ENCODE measurements at regions not wholly inside any gene's neighbourhood (a gene's known extent, or its start where the extent isn't known, plus 50 kb on each side); places are given as distances from the start of the nearest gene placed in this dataset.

DNA sequence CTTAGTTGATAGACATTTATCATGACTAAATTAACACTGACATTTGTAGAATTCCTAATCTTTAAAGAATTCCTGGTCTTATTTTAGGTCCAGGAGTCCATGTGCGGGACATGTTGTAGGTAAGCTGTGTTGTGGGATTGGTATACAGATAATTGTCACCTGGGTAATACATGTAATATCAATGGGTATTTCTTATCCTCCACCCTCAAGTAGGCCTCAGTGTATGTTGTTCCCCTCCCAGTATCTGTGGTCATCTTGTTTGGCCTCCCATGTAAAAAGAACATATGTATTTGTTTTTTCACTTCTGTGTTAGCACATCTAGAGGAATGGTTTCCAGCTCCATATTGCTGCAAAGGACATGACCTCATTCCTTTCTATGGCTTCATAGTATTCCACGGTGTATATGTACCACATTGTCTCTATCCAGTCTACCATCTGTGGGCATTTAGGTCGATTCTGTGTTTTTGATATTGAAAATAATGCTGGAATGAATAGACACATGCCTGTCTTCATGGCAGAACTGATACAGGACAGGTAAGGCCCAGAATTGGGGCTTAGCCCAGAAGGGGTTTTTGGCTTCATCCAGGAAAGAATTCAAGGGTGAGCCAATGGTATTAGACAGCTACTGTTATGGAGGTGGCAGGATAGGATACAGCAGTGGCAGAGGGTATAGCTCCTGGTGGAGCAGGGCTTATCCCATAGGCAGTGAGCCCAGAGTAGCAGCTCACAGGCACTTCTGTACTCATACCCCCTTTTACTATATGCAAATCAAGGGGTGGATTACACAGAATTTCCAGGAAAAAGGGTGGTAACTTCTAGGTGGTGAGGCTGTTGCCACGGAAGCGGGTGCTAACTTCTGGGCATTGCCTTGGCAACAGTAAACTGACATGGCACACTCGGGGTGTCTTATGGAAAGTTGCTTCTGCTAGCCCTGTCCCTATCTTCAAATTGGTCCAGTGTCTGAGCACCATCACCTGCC is 66.1 kb upstream of the WDR1 start:
- dilution Hi-C loops (cut with HindIII; ENCODE audit: low sequenced_read_pairs, unreplicated experiment) (no loop called here), in situ Hi-C loops (cut with MboI; ENCODE audit: low sequenced_read_pairs) (loop anchor here (25.0 kb wide), 1 partner anchor 95 kb away; no protein-coding TSS in a partner anchor), intact Hi-C loops (cut with micrococcal nuclease) (no loop called here)
- H3K4me3 ChIP-seq (ENCODE audit: insufficient read depth, low read depth, low read length) = no peak overlapping the region
- H2BK120ac ChIP-seq (ENCODE audit: low read depth, low read length) = no peak overlapping the region
- H4K5ac ChIP-seq (ENCODE audit: low read depth, low read length) = no peak overlapping the region
- peak overlapping the region; percentile 23; the same call in 1 of the 2 replicates for H3K18ac ChIP-seq (ENCODE audit: low read depth, low read length)
- ChIA-PET CTCF (interaction anchor here (0.6 kb wide), 1 partner anchor 447 kb away, joined by 4 read pairs; no protein-coding TSS in a partner anchor), POLR2A (ENCODE audit: unreplicated experiment) (no interaction called here)
- H2BK5ac ChIP-seq (ENCODE audit: low read depth, low read length, poor library complexity, severe bottlenecking) = peak overlapping the region; percentile 99
- H2BK15ac ChIP-seq (ENCODE audit: low read depth, low read length) = no peak overlapping the region; the same call in 2 of the 3 replicates
- no CpG with 5 or more reads among the region's 6 CpGs for WGBS, 2 experiments (ENCODE audit: extremely low coverage in 2 of 2, insufficient read length in 1 of 2)
- H3K9ac ChIP-seq (ENCODE audit: low read depth, low read length) = no peak overlapping the region
- H3K4me2 ChIP-seq (ENCODE audit: low read depth, low read length) = no peak overlapping the region
- H3K4me1 ChIP-seq (ENCODE audit: control insufficient read depth, insufficient read depth, low read length) = peaks cover 11% of the 10 kb centered on the region; the same call in 1 of the 2 replicates
- H3K9me1 ChIP-seq (ENCODE audit: insufficient read depth, low read length) = 0 out of 2 replicates have a peak, but pooled peaks cover 4% of the 10 kb centered on the region
- H3K79me1 ChIP-seq (ENCODE audit: low read depth in 1 of 2, low read length in 2 of 2) = no peaks in the 10 kb centered on the region
- no peak for ATAC-seq (ENCODE audit: low read depth)
- DNase-seq = no peak
- H4K91ac ChIP-seq (ENCODE audit: insufficient read depth, low read depth, low read length) = no peak overlapping the region
- H4K20me1 ChIP-seq (ENCODE audit: insufficient read depth, low read length) = no peaks in the 10 kb centered on the region
- H2AFZ ChIP-seq (replicated peaks; ENCODE audit: low read length, poor library complexity) = no peak overlapping the region
- H3K27ac ChIP-seq (ENCODE audit: insufficient read depth, low read length) = no peak overlapping the region
- H2AK9ac ChIP-seq (replicated peaks; ENCODE audit: low read depth, low read length, poor library complexity) = no peak overlapping the region
- no peak overlapping the region for H3K23ac ChIP-seq (ENCODE audit: low read depth, low read length)
- H3K36me3 ChIP-seq (ENCODE audit: control insufficient read depth, insufficient read depth, low read length) = no peaks in the 10 kb centered on the region
- H3K27me3 ChIP-seq (ENCODE audit: control insufficient read depth, insufficient read depth, low read length) = no peaks in the 10 kb centered on the region
- no TSS peak for BruUV-seq (replicated peaks)
- H3K56ac ChIP-seq (ENCODE audit: extremely low read depth, insufficient read depth, low read length) = no peak overlapping the region
- H3K14ac ChIP-seq (replicated peaks; ENCODE audit: low read depth, low read length) = no peak overlapping the region
- no peak overlapping the region for H3K4ac ChIP-seq (ENCODE audit: low read depth, low read length)
- no peak overlapping the region; a peak in 1 of 4 replicates for H4K8ac ChIP-seq (ENCODE audit: low read depth in 2 of 2, low read length in 2 of 2)
- H2BK20ac ChIP-seq (ENCODE audit: low read depth, low read length) = no peak overlapping the region
- H3K9me3 ChIP-seq (ENCODE audit: control insufficient read depth, insufficient read depth, low read length) = no peaks in the 10 kb centered on the region
- H2AK5ac ChIP-seq (ENCODE audit: low read depth, low read length) = no peak overlapping the region
- TF ChIP-seq SMC3 (IDR thresholded peaks at IDR 0.05; ENCODE audit: low read depth, low read length) (no peak), MAZ (IDR thresholded peaks at IDR 0.05; ENCODE audit: borderline replicate concordance, low read depth, low read length) (no peak), RAD21 (IDR thresholded peaks at IDR 0.05; ENCODE audit: low read length) (no peak), RFX5 (IDR thresholded peaks at IDR 0.05; ENCODE audit: low read depth, low read length) (no peak), CHD1 (IDR thresholded peaks at IDR 0.05; ENCODE audit: low read depth, low read length) (no peak), MXI1 (IDR thresholded peaks at IDR 0.05; ENCODE audit: borderline replicate concordance, low read depth, low read length) (no peak), NFE2L2 (IDR thresholded peaks at IDR 0.05; ENCODE audit: low read depth, low read length) (no peak), POLR2A (IDR thresholded peaks at IDR 0.05; ENCODE audit: low read depth, low read length) (no peak), RCOR1 (IDR thresholded peaks at IDR 0.05; ENCODE audit: insufficient replicate concordance, low read length) (no peak), MAFK (IDR thresholded peaks at IDR 0.05; ENCODE audit: low read depth, low read length) (no peak), BHLHE40 (IDR thresholded peaks at IDR 0.05; ENCODE audit: low read depth, low read length) (no peak)
- TF ChIP-seq, protein P1, sequence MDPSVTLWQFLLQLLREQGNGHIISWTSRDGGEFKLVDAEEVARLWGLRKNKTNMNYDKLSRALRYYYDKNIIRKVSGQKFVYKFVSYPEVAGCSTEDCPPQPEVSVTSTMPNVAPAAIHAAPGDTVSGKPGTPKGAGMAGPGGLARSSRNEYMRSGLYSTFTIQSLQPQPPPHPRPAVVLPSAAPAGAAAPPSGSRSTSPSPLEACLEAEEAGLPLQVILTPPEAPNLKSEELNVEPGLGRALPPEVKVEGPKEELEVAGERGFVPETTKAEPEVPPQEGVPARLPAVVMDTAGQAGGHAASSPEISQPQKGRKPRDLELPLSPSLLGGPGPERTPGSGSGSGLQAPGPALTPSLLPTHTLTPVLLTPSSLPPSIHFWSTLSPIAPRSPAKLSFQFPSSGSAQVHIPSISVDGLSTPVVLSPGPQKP (IDR thresholded peaks at IDR 0.05; ENCODE audit: borderline replicate concordance, low read depth, low read length) = no peak
- TF ChIP-seq, protein P2, sequence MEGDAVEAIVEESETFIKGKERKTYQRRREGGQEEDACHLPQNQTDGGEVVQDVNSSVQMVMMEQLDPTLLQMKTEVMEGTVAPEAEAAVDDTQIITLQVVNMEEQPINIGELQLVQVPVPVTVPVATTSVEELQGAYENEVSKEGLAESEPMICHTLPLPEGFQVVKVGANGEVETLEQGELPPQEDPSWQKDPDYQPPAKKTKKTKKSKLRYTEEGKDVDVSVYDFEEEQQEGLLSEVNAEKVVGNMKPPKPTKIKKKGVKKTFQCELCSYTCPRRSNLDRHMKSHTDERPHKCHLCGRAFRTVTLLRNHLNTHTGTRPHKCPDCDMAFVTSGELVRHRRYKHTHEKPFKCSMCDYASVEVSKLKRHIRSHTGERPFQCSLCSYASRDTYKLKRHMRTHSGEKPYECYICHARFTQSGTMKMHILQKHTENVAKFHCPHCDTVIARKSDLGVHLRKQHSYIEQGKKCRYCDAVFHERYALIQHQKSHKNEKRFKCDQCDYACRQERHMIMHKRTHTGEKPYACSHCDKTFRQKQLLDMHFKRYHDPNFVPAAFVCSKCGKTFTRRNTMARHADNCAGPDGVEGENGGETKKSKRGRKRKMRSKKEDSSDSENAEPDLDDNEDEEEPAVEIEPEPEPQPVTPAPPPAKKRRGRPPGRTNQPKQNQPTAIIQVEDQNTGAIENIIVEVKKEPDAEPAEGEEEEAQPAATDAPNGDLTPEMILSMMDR (conservative IDR thresholded peaks at IDR 0.05; ENCODE audit: low read depth, low read length) = no peak
- TF ChIP-seq, protein P3, sequence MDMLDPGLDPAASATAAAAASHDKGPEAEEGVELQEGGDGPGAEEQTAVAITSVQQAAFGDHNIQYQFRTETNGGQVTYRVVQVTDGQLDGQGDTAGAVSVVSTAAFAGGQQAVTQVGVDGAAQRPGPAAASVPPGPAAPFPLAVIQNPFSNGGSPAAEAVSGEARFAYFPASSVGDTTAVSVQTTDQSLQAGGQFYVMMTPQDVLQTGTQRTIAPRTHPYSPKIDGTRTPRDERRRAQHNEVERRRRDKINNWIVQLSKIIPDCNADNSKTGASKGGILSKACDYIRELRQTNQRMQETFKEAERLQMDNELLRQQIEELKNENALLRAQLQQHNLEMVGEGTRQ (IDR thresholded peaks at IDR 0.05; ENCODE audit: low read depth, low read length) = no peak
